HG02623 (cell line): ENCODE measurements at regions not wholly inside any gene's neighbourhood (a gene's known extent, or its start where the extent isn't known, plus 50 kb on each side); places are given as distances from the start of the nearest gene placed in this dataset.
A peak's percentile ranks its signal among the peaks of the same experiment; 100 is the strongest.

ENCODE experiments used
- ATAC-seq: cut with Tn5 transposase; IDR thresholded peaks from one replicate; pipeline ENCODE4 v1.9.1; 2021; ENCODE audit warnings: moderate library complexity; ENCODE audit not compliant: unreplicated experiment

- no peak for ATAC-seq
Measured at GRCh38 chr5:173780235-173781234, 107.6 kb upstream of the CPEB4 start.

- ATAC-seq, result no peak
Measured at GRCh38 chr5:173781432-173781815, 106.7 kb upstream of the CPEB4 start.

GRCh38 chr5:173781816-173782670 lies 106.1 kb upstream of the CPEB4 start:
- ATAC-seq, result no peak

- ATAC-seq, result no peak
Measured at GRCh38 chr5:173782671-173783101, 105.5 kb upstream of the CPEB4 start.

- no peak for ATAC-seq
Measured at GRCh38 chr5:173783371-173783770, 104.8 kb upstream of the CPEB4 start.

- no peak for ATAC-seq
Measured at GRCh38 chr5:173785400-173785799, 102.7 kb upstream of the CPEB4 start.

GRCh38 chr5:173785866-173786265 lies 102.3 kb upstream of the CPEB4 start:
- no peak for ATAC-seq

- ATAC-seq, result peak; percentile 42
Measured at GRCh38 chr5:173786286-173787187, 101.6 kb upstream of the CPEB4 start.

DNA sequence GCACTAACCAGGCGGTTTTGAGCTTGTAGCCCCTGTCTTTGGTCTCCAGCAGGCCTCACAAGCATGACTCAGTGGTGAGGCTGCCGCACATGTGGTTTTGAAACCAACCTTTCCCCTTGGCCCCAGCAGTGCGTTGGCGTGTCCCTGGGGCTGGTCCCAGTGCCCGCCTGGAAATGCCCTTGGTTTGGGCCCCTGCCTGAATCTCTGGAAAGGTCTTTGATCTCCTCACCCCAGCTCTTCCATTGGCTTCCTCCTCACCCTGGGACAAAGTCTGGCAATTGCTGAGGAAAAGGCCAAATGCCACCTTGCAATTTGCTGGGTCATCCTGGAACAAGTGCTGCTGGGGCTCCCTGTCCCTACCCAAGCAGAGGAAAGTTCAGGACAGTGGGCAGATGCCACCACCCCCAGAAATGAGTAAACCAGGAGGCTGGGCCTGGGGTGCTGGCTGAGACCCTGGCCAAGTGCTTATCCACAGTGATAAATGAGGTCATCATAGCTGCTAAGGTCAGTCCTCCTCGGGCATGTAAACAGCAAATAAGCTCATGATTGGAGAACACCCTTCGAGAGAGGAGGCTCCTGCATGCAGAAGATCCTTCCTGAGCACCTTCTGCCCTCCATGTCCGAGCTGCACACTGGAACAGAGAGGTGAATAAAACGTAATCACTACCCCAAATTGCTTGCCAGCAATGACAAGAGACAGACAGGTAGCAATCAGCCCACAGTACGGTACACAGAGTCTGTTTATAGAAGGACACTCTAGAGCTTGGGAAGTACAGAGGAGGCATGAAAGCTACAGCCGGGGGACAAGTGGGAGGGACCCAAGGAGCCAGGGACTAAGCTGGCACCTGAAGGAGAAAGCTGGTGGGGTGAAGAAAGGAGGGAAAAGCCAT lies 98.9 kb upstream of the CPEB4 start:
- no peak for ATAC-seq

- ATAC-seq, result no peak
Measured at GRCh38 chr5:173790177-173790719, 97.9 kb upstream of the CPEB4 start.

- ATAC-seq, result no peak
Measured at GRCh38 chr5:173790836-173791546, 97.2 kb upstream of the CPEB4 start.

- ATAC-seq, result no peak
Measured at GRCh38 chr5:173791878-173792277, 96.3 kb upstream of the CPEB4 start.

- ATAC-seq, result no peak
Measured at GRCh38 chr5:173792781-173793547, 95.2 kb upstream of the CPEB4 start.

DNA sequence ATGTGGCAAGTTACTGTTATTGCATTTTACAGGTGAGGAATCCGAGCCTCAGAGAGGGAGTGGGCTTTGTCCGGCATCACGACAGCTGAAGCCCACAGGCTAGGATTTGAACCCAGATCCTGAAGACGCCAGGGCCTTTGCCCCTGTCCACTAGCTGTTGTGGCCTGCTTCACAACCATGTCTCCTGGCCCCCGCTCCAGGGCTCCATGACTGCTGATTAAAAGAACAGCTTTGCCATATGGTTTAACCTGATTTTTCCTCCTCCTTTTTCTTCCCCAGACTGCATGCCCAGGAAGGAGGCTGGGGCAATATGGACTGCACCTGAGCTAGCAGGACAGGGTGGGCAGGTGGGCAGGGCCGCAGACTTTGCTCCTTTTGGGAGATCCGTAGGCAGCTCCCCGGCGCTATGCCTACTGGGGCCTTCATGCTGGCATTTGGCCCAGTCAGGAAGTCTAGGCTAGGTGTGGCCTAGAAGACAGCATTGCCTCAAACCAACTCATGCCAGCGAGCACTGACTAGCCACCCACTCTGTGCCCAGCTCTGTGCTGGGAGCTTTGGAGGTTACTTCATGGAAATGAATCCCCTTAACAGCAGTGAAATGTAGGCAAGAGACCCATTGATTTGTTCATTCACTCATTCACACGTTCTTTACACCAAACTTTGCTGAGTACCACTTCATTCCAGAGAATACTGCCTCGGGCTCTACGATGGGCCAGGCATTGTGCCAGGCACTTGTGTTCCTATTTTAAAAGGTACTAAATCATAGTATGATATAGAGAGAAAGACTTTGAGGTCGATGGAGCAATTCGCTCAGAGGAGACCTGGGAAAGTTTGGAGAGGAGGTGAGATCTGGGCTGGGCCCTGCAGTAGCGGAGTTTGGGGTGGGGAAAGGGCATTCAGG lies 94.3 kb upstream of the CPEB4 start:
- no peak for ATAC-seq

DNA sequence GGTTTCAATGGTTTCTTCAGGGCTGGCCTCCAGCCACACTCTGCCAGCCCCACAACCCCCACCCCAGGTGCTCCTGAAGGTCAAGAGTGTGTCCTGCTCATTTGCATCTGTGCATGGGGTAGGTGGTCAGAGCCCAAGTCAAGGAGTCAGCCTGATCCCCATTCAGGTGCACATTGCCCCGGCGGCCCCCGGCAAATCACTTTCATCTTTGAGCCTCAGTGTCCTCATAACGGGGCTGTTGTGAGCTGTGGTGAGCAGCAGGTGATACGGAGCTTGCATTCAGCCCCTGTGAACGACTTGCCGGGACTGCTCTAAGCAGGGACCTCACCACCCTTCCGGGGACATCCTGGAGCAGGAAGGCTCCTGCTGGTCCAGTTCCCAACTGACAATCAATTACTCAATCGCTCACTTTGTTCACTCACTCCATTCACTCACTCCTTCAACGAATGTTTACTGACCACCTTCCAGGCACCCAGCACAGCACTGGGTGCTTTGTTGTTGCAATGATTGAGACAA lies 93.2 kb upstream of the CPEB4 start:
- ATAC-seq, result no peak

GRCh38 chr5:173795601-173796000 lies 92.5 kb upstream of the CPEB4 start:
- no peak for ATAC-seq
